ENCODE measurements at regions not wholly inside any gene's neighbourhood (a gene's known extent, or its start where the extent isn't known, plus 50 kb on each side); places are given as distances from the start of the nearest gene placed in this dataset.
A peak's percentile ranks its signal among the peaks of the same experiment; 100 is the strongest.
"Not testable (repeated sequence)": the region's sequence is repeated elsewhere in the genome, so short reads cannot be mapped to it uniquely, and the experiment has no call there.

- no peak for DNase-seq (ENCODE audit: low spot score)
Observed at GRCh38 chr2:138272524-138273195, 228.9 kb upstream of the SPOPL start.

- not testable (repeated sequence) for DNase-seq (ENCODE audit: low spot score)
Observed at GRCh38 chr2:138273280-138273679, 228.3 kb upstream of the SPOPL start.

GRCh38 chr2:138274421-138275291, 226.9 kb upstream of the SPOPL start:
- DNase-seq (ENCODE audit: low spot score): no peak

GRCh38 chr2:138275292-138275690, 226.3 kb upstream of the SPOPL start:
- no peak for DNase-seq (ENCODE audit: low spot score)

- peak; percentile 14 for DNase-seq (ENCODE audit: low spot score)
Observed at GRCh38 chr2:138275881-138276280, 225.7 kb upstream of the SPOPL start.

GRCh38 chr2:138276339-138276738, 225.2 kb upstream of the SPOPL start:
- no peak for DNase-seq (ENCODE audit: low spot score)

- no peak for DNase-seq (ENCODE audit: low spot score)
Observed at GRCh38 chr2:138277062-138277461, 224.5 kb upstream of the SPOPL start.

- DNase-seq (ENCODE audit: low spot score): no peak
Observed at GRCh38 chr2:138279871-138280270, 221.7 kb upstream of the SPOPL start.

- no peak for DNase-seq (ENCODE audit: low spot score)
Observed at GRCh38 chr2:138280999-138281695, 220.4 kb upstream of the SPOPL start.

- DNase-seq (ENCODE audit: low spot score): no peak
Observed at GRCh38 chr2:138282014-138282672, 219.4 kb upstream of the SPOPL start.

GRCh38 chr2:138291805-138292204, 209.8 kb upstream of the SPOPL start:
- no peak for DNase-seq (ENCODE audit: low spot score)

GRCh38 chr2:138293045-138293444, 208.5 kb upstream of the SPOPL start:
- DNase-seq (ENCODE audit: low spot score): no peak

- no peak for DNase-seq (ENCODE audit: low spot score)
Observed at GRCh38 chr2:138293549-138293948, 208.0 kb upstream of the SPOPL start.

- no peak for DNase-seq (ENCODE audit: low spot score)
Observed at GRCh38 chr2:138294451-138294850, 207.1 kb upstream of the SPOPL start.

- DNase-seq (ENCODE audit: low spot score): no peak
Observed at GRCh38 chr2:138296365-138296764, 205.2 kb upstream of the SPOPL start.

GRCh38 chr2:138298120-138298814, 203.3 kb upstream of the SPOPL start:
- no peak for DNase-seq (ENCODE audit: low spot score)

- DNase-seq (ENCODE audit: low spot score): no peak
Observed at GRCh38 chr2:138298900-138299299, 202.7 kb upstream of the SPOPL start.

GRCh38 chr2:138306626-138307025, 194.9 kb upstream of the SPOPL start:
- no peak for DNase-seq (ENCODE audit: low spot score)

- no peak for DNase-seq (ENCODE audit: low spot score)
Observed at GRCh38 chr2:138307099-138307498, 194.5 kb upstream of the SPOPL start.

- no peak for DNase-seq (ENCODE audit: low spot score)
Observed at GRCh38 chr2:138309760-138310159, 191.8 kb upstream of the SPOPL start.

- DNase-seq (ENCODE audit: low spot score): no peak
Observed at GRCh38 chr2:138312061-138312460, 189.5 kb upstream of the SPOPL start.

GRCh38 chr2:138315619-138316018, 186.0 kb upstream of the SPOPL start:
- not testable (repeated sequence) for DNase-seq (ENCODE audit: low spot score)
